ENCODE measurements at regions not wholly inside any gene's neighbourhood (a gene's known extent, or its start where the extent isn't known, plus 50 kb on each side); places are given as distances from the start of the nearest gene placed in this dataset.

- Histone ChIP-seq H3K4me1 (ENCODE audit: control insufficient read depth, insufficient read depth, low read length) (no peaks in the 10 kb centered on the region), H3K27me3 (ENCODE audit: control insufficient read depth, insufficient read depth, low read length) (no peaks in the 10 kb centered on the region), H3K36me3 (ENCODE audit: control insufficient read depth, insufficient read depth, low read length) (no peaks in the 10 kb centered on the region), H3K27ac (ENCODE audit: low read depth, low read length) (no peak overlapping the region), H3K9ac (ENCODE audit: low read length) (no peak overlapping the region), H3K4me3 (ENCODE audit: low read length) (no peak overlapping the region)
These were observed 117.8 kb upstream of the SPACA1 start for GRCh38 chr6:87929843-87930288.

GRCh38 chr6:87926687-87927086 lies 121.0 kb upstream of the SPACA1 start:
- no peak overlapping the region for H3K4me3 ChIP-seq (ENCODE audit: low read length)
- H3K27ac ChIP-seq (ENCODE audit: low read depth, low read length) = no peak overlapping the region
- no peak overlapping the region for H3K9ac ChIP-seq (ENCODE audit: low read length)
- H3K36me3 ChIP-seq (ENCODE audit: control insufficient read depth, insufficient read depth, low read length) = no peaks in the 10 kb centered on the region
- no peaks in the 10 kb centered on the region for H3K4me1 ChIP-seq (ENCODE audit: control insufficient read depth, insufficient read depth, low read length)
- H3K27me3 ChIP-seq (ENCODE audit: control insufficient read depth, insufficient read depth, low read length) = no peaks in the 10 kb centered on the region

- no peak overlapping the region for H3K27ac ChIP-seq (ENCODE audit: low read depth, low read length)
- no peaks in the 10 kb centered on the region for H3K4me1 ChIP-seq (ENCODE audit: control insufficient read depth, insufficient read depth, low read length)
- no peak overlapping the region for H3K9ac ChIP-seq (ENCODE audit: low read length)
- H3K36me3 ChIP-seq (ENCODE audit: control insufficient read depth, insufficient read depth, low read length) = no peaks in the 10 kb centered on the region
- H3K4me3 ChIP-seq (ENCODE audit: low read length) = no peak overlapping the region
- no peaks in the 10 kb centered on the region for H3K27me3 ChIP-seq (ENCODE audit: control insufficient read depth, insufficient read depth, low read length)
These were observed 121.6 kb upstream of the SPACA1 start for GRCh38 chr6:87926072-87926471.

GRCh38 chr6:87925373-87926060 lies 122.1 kb upstream of the SPACA1 start:
- H3K9ac ChIP-seq (ENCODE audit: low read length) = no peak overlapping the region

GRCh38 chr6:87923389-87924050 lies 124.1 kb upstream of the SPACA1 start:
- Histone ChIP-seq H3K27ac (ENCODE audit: low read depth, low read length) (no peak overlapping the region), H3K36me3 (ENCODE audit: control insufficient read depth, insufficient read depth, low read length) (no peaks in the 10 kb centered on the region), H3K27me3 (ENCODE audit: control insufficient read depth, insufficient read depth, low read length) (no peaks in the 10 kb centered on the region), H3K9ac (ENCODE audit: low read length) (no peak overlapping the region), H3K4me3 (ENCODE audit: low read length) (no peak overlapping the region), H3K4me1 (ENCODE audit: control insufficient read depth, insufficient read depth, low read length) (no peaks in the 10 kb centered on the region)

More at GRCh38 chr6:87925373-87926060, 122.1 kb upstream of the SPACA1 start:
- no peak overlapping the region for H3K27ac ChIP-seq (ENCODE audit: low read depth, low read length)
- H3K27me3 ChIP-seq (ENCODE audit: control insufficient read depth, insufficient read depth, low read length) = no peaks in the 10 kb centered on the region
- no peaks in the 10 kb centered on the region for H3K36me3 ChIP-seq (ENCODE audit: control insufficient read depth, insufficient read depth, low read length)
- H3K4me3 ChIP-seq (ENCODE audit: low read length) = no peak overlapping the region
- H3K4me1 ChIP-seq (ENCODE audit: control insufficient read depth, insufficient read depth, low read length) = no peaks in the 10 kb centered on the region

GRCh38 chr6:87922947-87923330 lies 124.7 kb upstream of the SPACA1 start:
- no peaks in the 10 kb centered on the region for H3K27me3 ChIP-seq (ENCODE audit: control insufficient read depth, insufficient read depth, low read length)
- no peak overlapping the region for H3K4me3 ChIP-seq (ENCODE audit: low read length)
- H3K27ac ChIP-seq (ENCODE audit: low read depth, low read length) = no peak overlapping the region
- no peaks in the 10 kb centered on the region for H3K4me1 ChIP-seq (ENCODE audit: control insufficient read depth, insufficient read depth, low read length)
- no peaks in the 10 kb centered on the region for H3K36me3 ChIP-seq (ENCODE audit: control insufficient read depth, insufficient read depth, low read length)
- no peak overlapping the region for H3K9ac ChIP-seq (ENCODE audit: low read length)

- Histone ChIP-seq H3K4me1 (ENCODE audit: control insufficient read depth, insufficient read depth, low read length) (no peaks in the 10 kb centered on the region), H3K36me3 (ENCODE audit: control insufficient read depth, insufficient read depth, low read length) (no peaks in the 10 kb centered on the region), H3K9ac (ENCODE audit: low read length) (no peak overlapping the region), H3K27ac (ENCODE audit: low read depth, low read length) (no peak overlapping the region), H3K4me3 (ENCODE audit: low read length) (no peak overlapping the region), H3K27me3 (ENCODE audit: control insufficient read depth, insufficient read depth, low read length) (no peaks in the 10 kb centered on the region)
These were observed 125.3 kb upstream of the SPACA1 start for GRCh38 chr6:87922196-87922946.

- no peak overlapping the region for H3K4me3 ChIP-seq (ENCODE audit: low read length)
- H3K36me3 ChIP-seq (ENCODE audit: control insufficient read depth, insufficient read depth, low read length) = no peaks in the 10 kb centered on the region
- no peaks in the 10 kb centered on the region for H3K27me3 ChIP-seq (ENCODE audit: control insufficient read depth, insufficient read depth, low read length)
- no peak overlapping the region for H3K9ac ChIP-seq (ENCODE audit: low read length)
- H3K4me1 ChIP-seq (ENCODE audit: control insufficient read depth, insufficient read depth, low read length) = no peaks in the 10 kb centered on the region
- no peak overlapping the region for H3K27ac ChIP-seq (ENCODE audit: low read depth, low read length)
These were observed 126.6 kb upstream of the SPACA1 start for GRCh38 chr6:87921034-87921433.

GRCh38 chr6:87920245-87920644 lies 127.4 kb upstream of the SPACA1 start:
- Histone ChIP-seq H3K9ac (ENCODE audit: low read length) (no peak overlapping the region), H3K36me3 (ENCODE audit: control insufficient read depth, insufficient read depth, low read length) (no peaks in the 10 kb centered on the region), H3K27ac (ENCODE audit: low read depth, low read length) (no peak overlapping the region), H3K4me1 (ENCODE audit: control insufficient read depth, insufficient read depth, low read length) (no peaks in the 10 kb centered on the region), H3K27me3 (ENCODE audit: control insufficient read depth, insufficient read depth, low read length) (no peaks in the 10 kb centered on the region), H3K4me3 (ENCODE audit: low read length) (no peak overlapping the region)

GRCh38 chr6:87919416-87919815 lies 128.2 kb upstream of the SPACA1 start:
- Histone ChIP-seq H3K27me3 (ENCODE audit: control insufficient read depth, insufficient read depth, low read length) (no peaks in the 10 kb centered on the region), H3K27ac (ENCODE audit: low read depth, low read length) (no peak overlapping the region), H3K4me3 (ENCODE audit: low read length) (no peak overlapping the region), H3K9ac (ENCODE audit: low read length) (no peak overlapping the region), H3K4me1 (ENCODE audit: control insufficient read depth, insufficient read depth, low read length) (no peaks in the 10 kb centered on the region), H3K36me3 (ENCODE audit: control insufficient read depth, insufficient read depth, low read length) (no peaks in the 10 kb centered on the region)

- Histone ChIP-seq H3K27me3 (ENCODE audit: control insufficient read depth, insufficient read depth, low read length) (no peaks in the 10 kb centered on the region), H3K9ac (ENCODE audit: low read length) (no peak overlapping the region), H3K4me1 (ENCODE audit: control insufficient read depth, insufficient read depth, low read length) (no peaks in the 10 kb centered on the region), H3K4me3 (ENCODE audit: low read length) (no peak overlapping the region), H3K27ac (ENCODE audit: low read depth, low read length) (no peak overlapping the region), H3K36me3 (ENCODE audit: control insufficient read depth, insufficient read depth, low read length) (no peaks in the 10 kb centered on the region)
These were observed 128.6 kb upstream of the SPACA1 start for GRCh38 chr6:87919001-87919400.

GRCh38 chr6:87918461-87918941 lies 129.1 kb upstream of the SPACA1 start:
- no peak overlapping the region for H3K27ac ChIP-seq (ENCODE audit: low read depth, low read length)
- no peaks in the 10 kb centered on the region for H3K36me3 ChIP-seq (ENCODE audit: control insufficient read depth, insufficient read depth, low read length)
- H3K27me3 ChIP-seq (ENCODE audit: control insufficient read depth, insufficient read depth, low read length) = no peaks in the 10 kb centered on the region
- no peak overlapping the region for H3K9ac ChIP-seq (ENCODE audit: low read length)
- H3K4me3 ChIP-seq (ENCODE audit: low read length) = no peak overlapping the region
- H3K4me1 ChIP-seq (ENCODE audit: control insufficient read depth, insufficient read depth, low read length) = no peaks in the 10 kb centered on the region
